GM18519 (cell line): ENCODE measurements at regions not wholly inside any gene's neighbourhood (a gene's known extent, or its start where the extent isn't known, plus 50 kb on each side); places are given as distances from the start of the nearest gene placed in this dataset.

Experiments used
- ATAC-seq: cut with Tn5 transposase; IDR thresholded peaks from one replicate; pipeline ENCODE4 v1.9.1; 2021; ENCODE audit warnings: mild to moderate bottlenecking, moderate library complexity; ENCODE audit not compliant: unreplicated experiment, low FRiP score

- no peak for ATAC-seq
Observed at GRCh38 chr20:40769677-40770285, 80.7 kb upstream of the MAFB start.

GRCh38 chr20:40770564-40771307, 81.7 kb upstream of the MAFB start:
- no peak for ATAC-seq

GRCh38 chr20:40771308-40771610, 82.2 kb upstream of the MAFB start:
- no peak for ATAC-seq

GRCh38 chr20:40771848-40772511, 82.9 kb upstream of the MAFB start:
- ATAC-seq: no peak

- ATAC-seq: no peak
Observed at GRCh38 chr20:40773376-40773775, 84.3 kb upstream of the MAFB start.

- ATAC-seq: no peak
Observed at GRCh38 chr20:40774252-40774651, 85.2 kb upstream of the MAFB start.

- no peak for ATAC-seq
Observed at GRCh38 chr20:40775561-40776146, 86.6 kb upstream of the MAFB start.

GRCh38 chr20:40776466-40777457, 87.7 kb upstream of the MAFB start:
- ATAC-seq: no peak

GRCh38 chr20:40777653-40778052, 88.6 kb upstream of the MAFB start:
- ATAC-seq: no peak

GRCh38 chr20:40778894-40779496, 90.0 kb upstream of the MAFB start:
- ATAC-seq: no peak

- ATAC-seq: no peak
Observed at GRCh38 chr20:40781327-40782042, 92.4 kb upstream of the MAFB start.

- ATAC-seq: no peak
Observed at GRCh38 chr20:40782043-40782368, 93.0 kb upstream of the MAFB start.

- no peak for ATAC-seq
Observed at GRCh38 chr20:40785346-40785745, 96.3 kb upstream of the MAFB start.

GRCh38 chr20:40786336-40786735, 97.3 kb upstream of the MAFB start:
- ATAC-seq: no peak

GRCh38 chr20:40787941-40788340, 98.9 kb upstream of the MAFB start:
- no peak for ATAC-seq

GRCh38 chr20:40797425-40797824, 108.4 kb upstream of the MAFB start:
- ATAC-seq: no peak

GRCh38 chr20:40798066-40798465, 109.0 kb upstream of the MAFB start:
- no peak for ATAC-seq

GRCh38 chr20:40802886-40803285, 113.8 kb upstream of the MAFB start:
- no peak for ATAC-seq

GRCh38 chr20:40803381-40803780, 114.3 kb upstream of the MAFB start:
- no peak for ATAC-seq

GRCh38 chr20:40805592-40805991, 116.6 kb upstream of the MAFB start:
- ATAC-seq: no peak
